ENCODE measurements at regions not wholly inside any gene's neighbourhood (a gene's known extent, or its start where the extent isn't known, plus 50 kb on each side); places are given as distances from the start of the nearest gene placed in this dataset.

DNA sequence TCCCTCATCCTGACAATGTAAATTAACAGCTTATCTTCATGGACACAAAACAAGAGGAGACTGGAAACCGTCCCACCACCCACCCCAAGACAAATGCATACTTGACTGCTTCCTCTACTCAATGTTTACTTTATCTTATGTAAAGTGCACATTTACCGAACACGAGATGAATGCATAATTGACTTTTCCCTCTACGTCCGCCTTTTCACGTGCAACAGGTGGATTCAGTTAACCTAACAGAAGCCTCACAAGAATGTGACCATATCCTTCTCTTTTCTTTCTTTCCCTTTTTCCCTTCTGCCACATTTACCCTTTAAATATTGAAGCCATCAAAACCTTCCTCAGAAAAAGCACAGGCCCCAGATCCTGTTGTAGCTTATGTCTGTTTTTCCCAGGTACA is 468.0 kb downstream of the UQCRFS1 start:
- TF ChIP-seq, protein P1, sequence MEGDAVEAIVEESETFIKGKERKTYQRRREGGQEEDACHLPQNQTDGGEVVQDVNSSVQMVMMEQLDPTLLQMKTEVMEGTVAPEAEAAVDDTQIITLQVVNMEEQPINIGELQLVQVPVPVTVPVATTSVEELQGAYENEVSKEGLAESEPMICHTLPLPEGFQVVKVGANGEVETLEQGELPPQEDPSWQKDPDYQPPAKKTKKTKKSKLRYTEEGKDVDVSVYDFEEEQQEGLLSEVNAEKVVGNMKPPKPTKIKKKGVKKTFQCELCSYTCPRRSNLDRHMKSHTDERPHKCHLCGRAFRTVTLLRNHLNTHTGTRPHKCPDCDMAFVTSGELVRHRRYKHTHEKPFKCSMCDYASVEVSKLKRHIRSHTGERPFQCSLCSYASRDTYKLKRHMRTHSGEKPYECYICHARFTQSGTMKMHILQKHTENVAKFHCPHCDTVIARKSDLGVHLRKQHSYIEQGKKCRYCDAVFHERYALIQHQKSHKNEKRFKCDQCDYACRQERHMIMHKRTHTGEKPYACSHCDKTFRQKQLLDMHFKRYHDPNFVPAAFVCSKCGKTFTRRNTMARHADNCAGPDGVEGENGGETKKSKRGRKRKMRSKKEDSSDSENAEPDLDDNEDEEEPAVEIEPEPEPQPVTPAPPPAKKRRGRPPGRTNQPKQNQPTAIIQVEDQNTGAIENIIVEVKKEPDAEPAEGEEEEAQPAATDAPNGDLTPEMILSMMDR (IDR thresholded peaks at IDR 0.05; ENCODE audit: insufficient read depth, low read length): no peak
- TF ChIP-seq POLR2AphosphoS5 (IDR thresholded peaks at IDR 0.05; ENCODE audit: low read depth) (no peak), GABPA (IDR thresholded peaks at IDR 0.05; ENCODE audit: low read depth) (no peak)
- TF ChIP-seq, protein P2, sequence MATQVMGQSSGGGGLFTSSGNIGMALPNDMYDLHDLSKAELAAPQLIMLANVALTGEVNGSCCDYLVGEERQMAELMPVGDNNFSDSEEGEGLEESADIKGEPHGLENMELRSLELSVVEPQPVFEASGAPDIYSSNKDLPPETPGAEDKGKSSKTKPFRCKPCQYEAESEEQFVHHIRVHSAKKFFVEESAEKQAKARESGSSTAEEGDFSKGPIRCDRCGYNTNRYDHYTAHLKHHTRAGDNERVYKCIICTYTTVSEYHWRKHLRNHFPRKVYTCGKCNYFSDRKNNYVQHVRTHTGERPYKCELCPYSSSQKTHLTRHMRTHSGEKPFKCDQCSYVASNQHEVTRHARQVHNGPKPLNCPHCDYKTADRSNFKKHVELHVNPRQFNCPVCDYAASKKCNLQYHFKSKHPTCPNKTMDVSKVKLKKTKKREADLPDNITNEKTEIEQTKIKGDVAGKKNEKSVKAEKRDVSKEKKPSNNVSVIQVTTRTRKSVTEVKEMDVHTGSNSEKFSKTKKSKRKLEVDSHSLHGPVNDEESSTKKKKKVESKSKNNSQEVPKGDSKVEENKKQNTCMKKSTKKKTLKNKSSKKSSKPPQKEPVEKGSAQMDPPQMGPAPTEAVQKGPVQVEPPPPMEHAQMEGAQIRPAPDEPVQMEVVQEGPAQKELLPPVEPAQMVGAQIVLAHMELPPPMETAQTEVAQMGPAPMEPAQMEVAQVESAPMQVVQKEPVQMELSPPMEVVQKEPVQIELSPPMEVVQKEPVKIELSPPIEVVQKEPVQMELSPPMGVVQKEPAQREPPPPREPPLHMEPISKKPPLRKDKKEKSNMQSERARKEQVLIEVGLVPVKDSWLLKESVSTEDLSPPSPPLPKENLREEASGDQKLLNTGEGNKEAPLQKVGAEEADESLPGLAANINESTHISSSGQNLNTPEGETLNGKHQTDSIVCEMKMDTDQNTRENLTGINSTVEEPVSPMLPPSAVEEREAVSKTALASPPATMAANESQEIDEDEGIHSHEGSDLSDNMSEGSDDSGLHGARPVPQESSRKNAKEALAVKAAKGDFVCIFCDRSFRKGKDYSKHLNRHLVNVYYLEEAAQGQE (IDR thresholded peaks at IDR 0.05; ENCODE audit: insufficient replicate concordance, low read depth): no peak
